Effector memory CD8-positive, alpha-beta T cell (primary cell): ENCODE measurements at regions not wholly inside any gene's neighbourhood (a gene's known extent, or its start where the extent isn't known, plus 50 kb on each side); places are given as distances from the start of the nearest gene placed in this dataset.
"Not testable (repeated sequence)": the region's sequence is repeated elsewhere in the genome, so short reads cannot be mapped to it uniquely, and the experiment has no call there.

Experiments
- ATAC-seq: fragments of 150-1000 bp; cut with Tn5 transposase; replicated peaks from 2 replicates; pipeline ENCODE4 v1.10.0; 2021; ENCODE audit warnings: mild to moderate bottlenecking, moderate library complexity
- DNase-seq, 3 experiments: peaks; one replicate each; pipeline ENCODE4 v3.0.0; 2021
- H3K27ac Mint-ChIP-seq, 2 donors: one replicate each; pipeline ENCODE4 v1.8.0; 2022; ENCODE audit warnings: mild to moderate bottlenecking in 2 of 2, mixed read lengths in 2 of 2, moderate library complexity in 2 of 2
- H3K27me3 Mint-ChIP-seq, 2 donors: one replicate each; pipeline ENCODE4 v1.8.0; 2022; ENCODE audit warnings: mixed read lengths in 2 of 2
- H3K36me3 Mint-ChIP-seq: one replicate; pipeline ENCODE4 v1.8.0; 2022; ENCODE audit warnings: mild to moderate bottlenecking, moderate library complexity, mixed read lengths; ENCODE audit not compliant: insufficient read depth
- H3K4me1 Mint-ChIP-seq, 2 donors: one replicate each; pipeline ENCODE4 v1.8.0; 2022; ENCODE audit warnings: low read depth in 2 of 2, mixed read lengths in 2 of 2
- H3K4me3 Mint-ChIP-seq, 2 donors: one replicate each; pipeline ENCODE4 v1.8.0; 2022; ENCODE audit warnings: mild to moderate bottlenecking in 2 of 2, mixed read lengths in 2 of 2, moderate library complexity in 2 of 2
- H3K9me3 Mint-ChIP-seq, 2 donors: one replicate each; pipeline ENCODE4 v1.8.0; 2022; ENCODE audit warnings: mixed read lengths in 2 of 2

DNA sequence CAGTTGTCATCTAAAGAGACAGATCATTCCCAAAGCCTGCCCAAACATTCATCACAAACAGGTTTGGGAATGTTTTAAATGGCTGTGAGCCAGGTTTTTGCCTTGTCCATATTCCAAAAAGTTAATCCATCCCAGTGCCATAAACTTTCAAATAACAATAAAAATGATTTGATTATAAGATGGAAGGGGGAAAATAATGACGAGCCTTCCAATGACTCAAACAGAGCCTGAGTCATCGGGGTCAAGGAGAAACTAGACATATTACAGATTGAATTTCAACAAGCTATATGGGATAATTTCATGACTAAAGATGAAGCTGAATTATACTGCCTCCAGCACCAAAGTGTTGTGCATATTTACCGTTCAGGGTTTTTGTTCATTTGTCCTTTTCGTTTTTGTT is 195.8 kb upstream of the PKN2 start:
- ATAC-seq (no peak), DNase-seq (no peak)
- Mint-ChIP-seq H3K36me3 (peaks cover 3% of the 10 kb centered on the region), H3K4me3 (no peak overlapping the region), H3K4me1 (no peaks in the 10 kb centered on the region), H3K9me3 (peaks cover 2 to 3% of the 10 kb centered on the region in 2 donors), H3K27me3 (peaks cover 11 to 15% of the 10 kb centered on the region in 2 donors), H3K27ac (no peak overlapping the region)

DNA sequence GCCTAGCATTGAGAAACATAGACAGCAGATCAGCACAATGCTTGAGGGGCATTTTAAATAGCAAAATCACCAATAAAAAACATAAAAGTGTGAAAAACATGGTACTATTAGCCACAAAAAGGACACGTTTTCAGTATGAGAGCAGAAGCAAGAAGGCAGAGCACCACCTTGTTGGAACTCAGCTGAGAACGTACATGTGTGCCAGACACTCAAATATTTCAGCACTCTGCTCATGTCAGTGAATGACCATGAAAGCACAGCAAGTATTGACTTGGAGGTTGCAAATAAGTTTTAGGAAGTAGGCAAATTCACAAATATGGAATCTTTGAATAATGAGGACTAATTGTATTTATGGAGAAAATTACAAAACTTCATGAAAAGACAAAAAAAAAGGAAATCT is 193.4 kb upstream of the PKN2 start:
- no peak overlapping the region for H3K4me3 Mint-ChIP-seq
- ATAC-seq, result no peak
- H3K27ac Mint-ChIP-seq, result no peak overlapping the region
- DNase-seq, result no peak
- H3K27me3 Mint-ChIP-seq, result peaks cover 6 to 10% of the 10 kb centered on the region in 2 donors
- no peaks in the 10 kb centered on the region for H3K9me3 Mint-ChIP-seq
- no peaks in the 10 kb centered on the region for H3K4me1 Mint-ChIP-seq
- H3K36me3 Mint-ChIP-seq, result peaks cover 3% of the 10 kb centered on the region

DNA sequence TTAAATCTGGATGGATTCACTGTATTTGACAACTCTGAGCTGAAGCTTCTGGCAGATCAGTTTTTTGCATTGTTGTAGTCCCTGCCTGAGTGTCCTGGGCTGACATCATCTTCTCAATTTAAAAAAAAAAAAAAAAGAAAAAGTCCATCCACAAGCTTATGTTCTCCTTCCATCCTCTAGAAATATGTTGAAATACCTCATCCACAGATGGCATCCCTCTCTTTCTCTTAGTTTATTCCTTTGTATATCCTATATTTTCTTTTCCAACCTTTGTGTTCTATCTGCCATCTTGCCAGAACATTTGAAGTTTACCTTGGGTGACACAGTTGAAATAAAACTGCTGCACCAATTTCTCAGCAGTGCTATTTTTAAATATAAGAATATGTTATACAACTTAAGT is 184.4 kb upstream of the PKN2 start:
- no peaks in the 10 kb centered on the region for H3K4me1 Mint-ChIP-seq
- no peak for ATAC-seq
- DNase-seq, result no peak
- peaks cover 0 to 3% of the 10 kb centered on the region in 2 donors for H3K9me3 Mint-ChIP-seq
- H3K27me3 Mint-ChIP-seq, result no peaks in the 10 kb centered on the region
- no peak overlapping the region for H3K4me3 Mint-ChIP-seq
- H3K27ac Mint-ChIP-seq, result no peak overlapping the region
- H3K36me3 Mint-ChIP-seq, result no peaks in the 10 kb centered on the region

DNA sequence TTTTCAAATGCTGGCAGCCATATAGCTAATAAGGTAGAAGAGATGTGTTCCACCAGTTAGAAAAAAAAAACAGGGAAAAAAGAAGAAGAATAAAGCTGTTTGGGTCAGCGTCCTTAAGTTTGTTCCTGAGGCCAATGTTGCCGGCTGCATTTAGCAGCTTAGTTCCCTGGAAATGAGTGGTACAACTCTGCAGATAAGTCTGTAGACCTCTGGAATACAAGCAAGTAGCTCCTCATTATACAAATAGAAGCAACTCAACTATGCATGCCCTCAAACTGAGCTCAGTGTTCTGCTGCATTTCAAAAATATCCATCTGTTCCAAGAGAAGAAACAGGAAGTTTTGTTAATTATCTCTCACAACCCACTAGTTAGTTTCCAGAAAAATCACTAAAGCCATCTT is 181.2 kb upstream of the PKN2 start:
- DNase-seq (no peak), ATAC-seq (no peak)
- Mint-ChIP-seq H3K36me3 (no peaks in the 10 kb centered on the region), H3K9me3 (peaks cover 0 to 3% of the 10 kb centered on the region in 2 donors), H3K4me1 (no peaks in the 10 kb centered on the region), H3K27ac (no peak overlapping the region), H3K4me3 (no peak overlapping the region), H3K27me3 (no peaks in the 10 kb centered on the region)

DNA sequence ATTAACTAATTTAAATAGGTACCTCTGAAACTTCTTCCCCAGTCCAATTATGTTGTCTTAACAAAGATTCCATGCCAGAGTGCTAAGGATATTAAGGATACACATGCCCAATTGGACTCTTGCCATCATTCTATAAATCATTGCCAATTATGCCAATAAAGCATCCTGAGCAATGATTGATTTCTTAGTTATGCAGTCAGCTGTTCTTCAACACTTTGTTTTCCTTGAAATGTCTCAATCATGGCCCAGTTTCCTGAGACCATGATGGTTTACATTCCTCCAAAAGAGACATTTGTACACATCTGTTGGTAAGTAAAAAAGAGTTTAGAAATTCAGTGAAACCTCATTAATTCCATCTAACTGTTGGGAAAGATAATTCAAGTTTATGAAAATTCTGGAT is 180.4 kb upstream of the PKN2 start:
- DNase-seq, result no peak
- Mint-ChIP-seq H3K27ac (no peak overlapping the region), H3K9me3 (no peaks in the 10 kb centered on the region), H3K36me3 (no peaks in the 10 kb centered on the region), H3K4me3 (no peak overlapping the region), H3K27me3 (no peaks in the 10 kb centered on the region), H3K4me1 (no peaks in the 10 kb centered on the region)
- no peak for ATAC-seq

DNA sequence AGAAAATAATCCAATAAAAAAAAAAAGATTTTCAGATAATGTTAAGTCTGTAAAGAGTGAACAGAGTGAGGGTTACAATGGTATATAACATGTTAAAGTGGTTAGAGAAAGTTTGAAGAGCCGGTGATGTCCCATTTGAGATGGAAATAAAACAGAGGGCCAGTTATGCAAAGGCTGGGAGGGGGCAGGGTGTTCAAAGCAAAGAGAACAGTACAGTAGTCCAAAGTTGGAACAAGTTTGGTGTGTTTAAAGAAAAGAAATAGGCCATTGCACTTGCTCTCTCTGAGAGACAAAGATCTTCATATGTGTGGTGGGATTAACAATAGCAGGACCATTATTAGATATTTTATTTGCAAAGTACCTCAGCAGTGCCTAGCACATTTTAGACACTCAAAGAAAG is 179.5 kb upstream of the PKN2 start:
- DNase-seq (no peak), ATAC-seq (no peak)
- Mint-ChIP-seq H3K9me3 (no peaks in the 10 kb centered on the region), H3K4me1 (no peaks in the 10 kb centered on the region), H3K27ac (no peak overlapping the region), H3K4me3 (no peak overlapping the region), H3K27me3 (no peaks in the 10 kb centered on the region), H3K36me3 (no peaks in the 10 kb centered on the region)

DNA sequence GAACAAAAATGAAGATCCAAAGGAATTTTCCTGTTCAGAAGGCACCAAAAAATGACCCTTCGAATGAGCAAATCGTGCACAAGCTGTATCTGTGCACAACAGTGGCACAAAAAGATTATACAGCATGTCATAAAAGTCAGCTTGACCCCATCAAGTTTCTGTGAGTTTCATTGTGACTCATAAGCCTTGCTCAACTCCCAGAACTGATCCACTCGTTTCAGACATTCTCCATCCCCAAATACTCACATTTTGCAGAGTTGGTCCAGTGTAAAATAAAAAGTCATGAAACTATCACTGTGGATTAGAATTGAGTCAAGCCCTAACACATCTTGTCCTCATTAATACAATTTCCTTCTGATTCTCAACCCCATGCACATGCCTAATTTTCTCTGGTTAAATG is 174.7 kb upstream of the PKN2 start:
- H3K4me1 Mint-ChIP-seq, result no peaks in the 10 kb centered on the region
- no peaks in the 10 kb centered on the region for H3K9me3 Mint-ChIP-seq
- no peaks in the 10 kb centered on the region for H3K36me3 Mint-ChIP-seq
- ATAC-seq (no peak), DNase-seq (no peak)
- H3K4me3 Mint-ChIP-seq, result no peak overlapping the region
- no peak overlapping the region for H3K27ac Mint-ChIP-seq
- peaks cover 0 to under 1% of the 10 kb centered on the region in 2 donors for H3K27me3 Mint-ChIP-seq

DNA sequence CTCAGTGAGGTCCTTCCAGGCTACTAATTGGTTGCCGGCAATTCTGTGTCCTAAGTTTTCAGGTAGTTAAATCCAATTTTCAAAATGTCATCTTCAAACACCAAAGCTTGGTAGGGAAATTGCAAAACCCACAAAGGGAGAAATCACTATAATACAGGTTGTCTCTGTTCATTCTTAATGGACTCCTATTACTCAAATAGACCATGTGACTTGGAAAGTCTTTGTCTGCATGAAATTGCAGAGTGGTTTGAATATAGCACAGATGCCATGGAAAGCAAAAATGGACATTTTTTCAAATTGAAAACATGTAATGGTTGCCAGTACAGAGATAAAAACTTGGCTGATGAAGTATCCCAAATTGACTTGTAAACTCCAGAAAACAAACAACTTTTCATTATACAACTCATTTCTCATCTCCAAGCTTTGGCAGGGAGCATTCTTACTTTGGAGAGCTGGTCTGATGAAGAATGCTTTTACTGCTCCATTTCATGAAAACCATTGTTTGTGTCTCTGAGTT is 169.5 kb upstream of the PKN2 start:
- no peak for DNase-seq
- Mint-ChIP-seq H3K4me3 (no peak overlapping the region), H3K27ac (no peak overlapping the region), H3K4me1 (no peaks in the 10 kb centered on the region), H3K9me3 (no peaks in the 10 kb centered on the region), H3K36me3 (no peaks in the 10 kb centered on the region), H3K27me3 (peaks cover 6 to 9% of the 10 kb centered on the region in 2 donors)
- ATAC-seq, result no peak

DNA sequence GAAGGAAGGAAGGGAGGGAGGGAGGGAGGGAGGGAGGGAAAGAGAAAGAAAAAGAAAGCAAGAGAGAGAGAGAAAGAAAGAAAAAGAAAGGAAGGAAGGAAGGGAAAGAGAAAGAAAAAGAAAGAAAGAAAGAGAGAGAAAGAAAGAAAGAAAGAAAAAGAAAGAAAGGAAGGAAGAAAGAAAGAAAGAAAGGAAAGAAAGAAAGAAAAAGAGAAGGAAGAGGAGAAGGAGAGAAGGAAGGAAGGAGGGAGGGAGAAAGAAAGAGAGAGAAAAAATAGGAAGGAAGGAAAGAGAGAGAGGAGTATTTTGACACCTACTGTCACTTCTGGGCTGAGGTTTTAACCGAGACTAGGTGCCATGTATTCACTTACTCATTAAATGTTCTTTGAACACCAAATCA is 166.6 kb upstream of the PKN2 start:
- not testable (repeated sequence) for H3K4me1 Mint-ChIP-seq, H3K36me3 Mint-ChIP-seq, H3K4me3 Mint-ChIP-seq, H3K27ac Mint-ChIP-seq, ATAC-seq, H3K27me3 Mint-ChIP-seq, DNase-seq, H3K9me3 Mint-ChIP-seq

DNA sequence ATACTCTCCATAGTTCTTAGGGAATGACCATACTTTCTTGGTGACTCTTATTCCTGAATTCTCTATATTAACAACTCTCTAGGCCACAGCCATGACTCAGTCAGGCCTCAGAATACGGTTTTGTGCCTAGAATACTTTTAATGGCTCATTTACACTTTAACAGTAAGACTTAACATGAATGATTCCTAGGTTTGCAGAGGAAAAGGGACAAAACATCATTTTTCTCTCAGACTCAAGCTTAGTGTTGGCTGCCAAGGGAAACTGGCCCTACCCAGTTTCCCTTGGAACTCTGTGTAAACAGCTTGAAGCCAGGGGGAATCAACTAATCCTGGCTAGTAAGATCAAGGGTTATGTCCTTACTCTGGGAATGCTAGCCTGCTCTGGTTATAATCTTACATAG is 164.9 kb upstream of the PKN2 start:
- ATAC-seq (no peak), DNase-seq (no peak)
- H3K4me1 Mint-ChIP-seq, result no peaks in the 10 kb centered on the region
- no peaks in the 10 kb centered on the region for H3K9me3 Mint-ChIP-seq
- no peak overlapping the region for H3K27ac Mint-ChIP-seq
- no peak overlapping the region for H3K4me3 Mint-ChIP-seq
- peaks cover 6 to 9% of the 10 kb centered on the region in 2 donors for H3K27me3 Mint-ChIP-seq
- no peaks in the 10 kb centered on the region for H3K36me3 Mint-ChIP-seq

DNA sequence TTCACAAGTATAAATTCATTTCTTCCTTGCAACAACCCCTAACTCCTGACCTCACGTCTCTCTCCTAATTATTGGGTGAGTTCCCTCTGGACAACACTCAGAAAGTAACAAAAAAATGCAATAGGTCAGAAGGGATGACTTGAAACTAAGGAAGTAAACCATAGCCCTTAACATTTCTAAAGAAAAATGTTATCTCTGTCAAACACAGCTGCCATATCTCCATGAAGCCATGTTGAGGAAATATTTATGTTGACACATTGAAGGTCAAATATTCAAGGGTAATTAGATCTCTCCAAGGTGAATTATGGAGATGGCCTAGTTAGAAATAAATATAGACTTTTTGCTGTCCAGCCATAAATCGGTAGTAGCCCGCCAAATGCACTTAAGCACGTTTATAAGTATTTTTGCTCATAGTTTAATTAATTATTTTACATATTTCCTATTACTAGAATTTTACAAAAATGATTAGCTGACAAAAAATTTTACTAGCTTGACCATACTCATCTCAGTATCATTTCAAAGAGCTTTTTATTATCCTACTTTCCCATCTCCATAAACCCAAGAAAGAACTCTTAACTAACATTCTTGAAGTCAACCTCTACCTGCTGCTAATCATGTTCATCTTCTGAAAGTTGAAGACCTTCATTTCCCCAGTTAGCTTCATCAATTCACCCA is 160.1 kb upstream of the PKN2 start:
- Mint-ChIP-seq H3K9me3 (no peaks in the 10 kb centered on the region), H3K27ac (no peak overlapping the region), H3K4me1 (no peaks in the 10 kb centered on the region), H3K36me3 (no peaks in the 10 kb centered on the region), H3K4me3 (no peak overlapping the region), H3K27me3 (no peaks in the 10 kb centered on the region)
- no peak for ATAC-seq
- no peak for DNase-seq

DNA sequence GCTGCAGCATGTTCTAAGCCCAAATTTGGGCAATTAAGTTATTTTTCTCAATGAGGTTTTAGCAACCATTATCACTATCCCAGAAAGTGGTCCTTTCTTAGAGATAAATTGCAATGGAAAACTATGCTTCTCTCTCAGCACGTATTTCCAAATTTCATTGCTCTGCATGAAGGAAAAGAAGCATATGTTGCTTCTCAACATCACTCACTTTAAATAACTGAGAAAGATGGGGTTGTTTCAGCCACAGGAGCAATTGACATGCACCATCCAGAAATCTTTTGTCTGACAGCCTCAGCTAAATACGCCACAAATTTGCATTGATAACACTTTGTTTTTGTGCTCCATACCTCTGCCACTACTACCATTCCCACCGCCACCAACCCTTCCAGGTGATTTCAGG is 157.6 kb upstream of the PKN2 start:
- Mint-ChIP-seq H3K4me1 (no peaks in the 10 kb centered on the region), H3K27me3 (peaks cover 11 to 17% of the 10 kb centered on the region in 2 donors), H3K27ac (no peak overlapping the region), H3K4me3 (no peak overlapping the region), H3K9me3 (no peaks in the 10 kb centered on the region), H3K36me3 (no peaks in the 10 kb centered on the region)
- ATAC-seq, result no peak
- DNase-seq, result no peak

DNA sequence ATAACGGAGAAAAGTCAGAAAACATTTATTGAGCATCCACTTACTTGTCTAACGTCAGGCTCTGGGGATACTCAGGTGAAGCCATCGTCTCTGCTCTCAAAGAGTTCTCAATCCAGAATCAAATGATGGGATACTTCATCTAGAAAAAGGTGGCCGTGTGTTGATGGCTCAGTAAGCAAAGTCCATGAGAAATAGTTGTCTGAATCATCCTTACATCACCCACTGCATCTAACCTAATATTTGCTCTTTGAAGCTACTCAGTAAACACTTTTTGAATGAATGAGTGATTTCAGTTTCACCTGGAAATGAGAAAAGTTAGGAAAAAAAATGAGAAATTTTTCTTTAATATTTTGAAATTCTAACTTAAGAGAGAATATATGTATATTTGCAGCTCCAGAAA is 155.3 kb upstream of the PKN2 start:
- ATAC-seq (no peak), DNase-seq (no peak)
- Mint-ChIP-seq H3K9me3 (no peaks in the 10 kb centered on the region), H3K27me3 (peaks cover 17 to 22% of the 10 kb centered on the region in 2 donors), H3K36me3 (no peaks in the 10 kb centered on the region), H3K27ac (no peak overlapping the region), H3K4me1 (no peaks in the 10 kb centered on the region), H3K4me3 (no peak overlapping the region)

DNA sequence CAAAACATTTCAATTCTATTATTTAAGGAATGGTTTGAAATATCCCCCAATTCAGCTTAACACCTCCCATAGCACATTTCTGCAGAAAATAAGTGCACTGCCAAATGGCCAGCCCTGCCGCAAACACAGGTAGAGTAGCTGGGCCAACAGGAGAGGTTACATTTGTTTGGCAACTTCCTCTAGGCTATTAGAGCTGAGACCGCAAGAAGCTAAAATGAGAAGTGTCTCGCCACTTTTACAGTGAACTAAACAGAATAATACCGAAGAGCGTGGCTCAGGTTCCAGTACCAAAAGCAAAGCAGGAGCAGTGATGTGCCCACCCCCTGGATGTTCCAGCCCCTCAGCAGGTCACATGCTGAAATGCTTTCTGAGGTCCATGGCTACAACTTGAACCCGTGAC is 154.5 kb upstream of the PKN2 start:
- Mint-ChIP-seq H3K36me3 (no peaks in the 10 kb centered on the region), H3K27ac (no peak overlapping the region), H3K9me3 (no peaks in the 10 kb centered on the region), H3K27me3 (peaks cover 17 to 22% of the 10 kb centered on the region in 2 donors), H3K4me3 (no peak overlapping the region), H3K4me1 (no peaks in the 10 kb centered on the region)
- ATAC-seq (no peak), DNase-seq (no peak)

DNA sequence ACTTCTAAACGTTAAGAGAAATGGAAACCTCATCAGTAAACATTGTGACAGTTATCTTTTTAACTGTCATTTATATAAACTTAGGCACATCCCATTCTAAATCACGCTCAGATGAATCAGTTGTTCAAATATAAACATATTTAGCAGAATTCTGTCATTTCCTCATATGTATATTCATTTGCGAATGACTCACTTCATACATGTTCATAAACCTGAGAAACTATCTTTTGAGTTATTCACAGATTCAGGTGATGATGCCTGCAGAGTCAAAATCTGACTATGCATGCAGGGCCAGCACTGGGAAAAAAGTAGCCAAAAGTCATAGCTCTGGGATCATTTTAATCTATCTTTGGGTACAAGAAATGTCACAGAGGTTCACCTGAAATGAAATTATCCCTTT is 153.8 kb upstream of the PKN2 start:
- Mint-ChIP-seq H3K27ac (no peak overlapping the region), H3K4me1 (no peaks in the 10 kb centered on the region), H3K27me3 (peaks cover 17 to 22% of the 10 kb centered on the region in 2 donors), H3K9me3 (no peaks in the 10 kb centered on the region), H3K36me3 (no peaks in the 10 kb centered on the region), H3K4me3 (no peak overlapping the region)
- ATAC-seq (no peak), DNase-seq (no peak)
